Activated CD4-positive, alpha-beta T cell treated with anti-CD3 and anti-CD28 coated beads, Interleukin-2, Interleukin-4, amounts not matched to agents 100 ng/mL and 50 ng/mL, durations not matched to agents 16 hours and 8 hours (primary cell): ENCODE measurements at regions not wholly inside any gene's neighbourhood (a gene's known extent, or its start where the extent isn't known, plus 50 kb on each side); places are given as distances from the start of the nearest gene placed in this dataset.
A peak's percentile ranks its signal among the peaks of the same experiment; 100 is the strongest.

Experiments used
- DNase-seq: peaks from one replicate; pipeline ENCODE4 v3.0.0-alpha.2; 2020; ENCODE audit warnings: low spot score

GRCh38 chr18:40949114-40949950 is 1005.7 kb upstream of the PIK3C3 start:
- DNase-seq, result no peak

- DNase-seq, result no peak
Measured at GRCh38 chr18:40944576-40944975, 1010.5 kb upstream of the PIK3C3 start.

- DNase-seq, result no peak
Measured at GRCh38 chr18:40939656-40940515, 1015.1 kb upstream of the PIK3C3 start.

GRCh38 chr18:40938615-40939014 is 1016.4 kb upstream of the PIK3C3 start:
- no peak for DNase-seq

- DNase-seq, result no peak
Measured at GRCh38 chr18:40937386-40937785, 1017.6 kb upstream of the PIK3C3 start.

GRCh38 chr18:40935423-40935822 is 1019.6 kb upstream of the PIK3C3 start:
- peak; percentile 1 for DNase-seq

GRCh38 chr18:40932862-40933261 is 1022.2 kb upstream of the PIK3C3 start:
- no peak for DNase-seq

- DNase-seq, result no peak
Measured at GRCh38 chr18:40930211-40930882, 1024.7 kb upstream of the PIK3C3 start.

GRCh38 chr18:40929399-40929798 is 1025.6 kb upstream of the PIK3C3 start:
- DNase-seq, result no peak

GRCh38 chr18:40926679-40927078 is 1028.4 kb upstream of the PIK3C3 start:
- DNase-seq, result no peak

- no peak for DNase-seq
Measured at GRCh38 chr18:40925071-40925541, 1029.9 kb upstream of the PIK3C3 start.

- no peak for DNase-seq
Measured at GRCh38 chr18:40921845-40922629, 1033.0 kb upstream of the PIK3C3 start.

GRCh38 chr18:40917056-40917455 is 1038.0 kb upstream of the PIK3C3 start:
- no peak for DNase-seq

- DNase-seq, result no peak
Measured at GRCh38 chr18:40915724-40916123, 1039.3 kb upstream of the PIK3C3 start.

- no peak for DNase-seq
Measured at GRCh38 chr18:40911582-40912254, 1043.3 kb upstream of the PIK3C3 start.

GRCh38 chr18:40911041-40911440 is 1044.0 kb upstream of the PIK3C3 start:
- no peak for DNase-seq

GRCh38 chr18:40907842-40908241 is 1047.2 kb upstream of the PIK3C3 start:
- no peak for DNase-seq

GRCh38 chr18:40904295-40904694 is 1050.7 kb upstream of the PIK3C3 start:
- DNase-seq, result no peak

GRCh38 chr18:40902436-40902835 is 1052.6 kb upstream of the PIK3C3 start:
- no peak for DNase-seq

GRCh38 chr18:40897884-40898283 is 1057.2 kb upstream of the PIK3C3 start:
- DNase-seq, result no peak

GRCh38 chr18:40883271-40883670 is 1071.8 kb upstream of the PIK3C3 start:
- DNase-seq, result no peak
